IPS DF 6.9 (cell line): ENCODE measurements at regions not wholly inside any gene's neighbourhood (a gene's known extent, or its start where the extent isn't known, plus 50 kb on each side); places are given as distances from the start of the nearest gene placed in this dataset.

ENCODE experiments used
- DNase-seq: peaks from one replicate; pipeline ENCODE4 v3.0.0-alpha.2; 2013; ENCODE audit warnings: low read depth, low spot score
- H3K27ac ChIP-seq: one replicate; pipeline ENCODE4 v1.5.1; 2013; ENCODE audit warnings: low read length, control low read depth
- H3K27me3 ChIP-seq: 2 replicates; pipeline ENCODE4 v1.6.1; 2013; ENCODE audit warnings: mild to moderate bottlenecking, low read length; ENCODE audit not compliant: control insufficient read depth, insufficient read depth
- H3K36me3 ChIP-seq: 2 replicates; pipeline ENCODE4 v1.6.1; 2013; ENCODE audit warnings: low read length; ENCODE audit not compliant: control insufficient read depth, insufficient read depth
- H3K4me1 ChIP-seq: 2 replicates; pipeline ENCODE4 v1.6.1; 2013; ENCODE audit warnings: low read length; ENCODE audit not compliant: control insufficient read depth, insufficient read depth
- H3K4me3 ChIP-seq: 2 replicates; pipeline ENCODE4 v1.5.1; 2013; ENCODE audit warnings: mild to moderate bottlenecking, low read length
- H3K9me3 ChIP-seq: 2 replicates; pipeline ENCODE4 v1.6.1; 2013; ENCODE audit warnings: low read length, inconsistent platforms; ENCODE audit not compliant: control insufficient read depth, insufficient read depth
- WGBS: extraction: QIAGEN DNeasy Blood & Tissue Kit; methylation state at CpG from one replicate; pipeline ENCODE4 v1.1.7; 2013; ENCODE audit warnings: mixed read lengths, missing lambda C conversion rate; ENCODE audit not compliant: insufficient read length, insufficient coverage; 5-methylcytosine and 5-hydroxymethylcytosine counted together

- no peak for DNase-seq
- no peaks in the 10 kb centered on the region for H3K27me3 ChIP-seq
- no CpG with 5 or more reads among the region's 9 CpGs for WGBS
- no peaks in the 10 kb centered on the region for H3K9me3 ChIP-seq
- no peak overlapping the region for H3K27ac ChIP-seq
- no peak overlapping the region for H3K4me3 ChIP-seq
- H3K36me3 ChIP-seq: no peaks in the 10 kb centered on the region
- no peaks in the 10 kb centered on the region for H3K4me1 ChIP-seq
Measured at GRCh38 chr20:50259705-50260478, 69.3 kb downstream of the CEBPB start.

- no CpG with 5 or more reads among the region's 8 CpGs for WGBS
- no peaks in the 10 kb centered on the region for H3K4me1 ChIP-seq
- H3K4me3 ChIP-seq: no peak overlapping the region
- no peaks in the 10 kb centered on the region for H3K27me3 ChIP-seq
- H3K9me3 ChIP-seq: no peaks in the 10 kb centered on the region
- H3K27ac ChIP-seq: no peak overlapping the region
- DNase-seq: no peak
- no peaks in the 10 kb centered on the region for H3K36me3 ChIP-seq
Measured at GRCh38 chr20:50260479-50261221, 70.0 kb downstream of the CEBPB start.

- H3K27me3 ChIP-seq: no peaks in the 10 kb centered on the region
Measured at GRCh38 chr20:50261471-50262212, 71.0 kb downstream of the CEBPB start.

GRCh38 chr20:50263831-50264230 is 73.2 kb downstream of the CEBPB start:
- H3K27ac ChIP-seq: no peak overlapping the region

More at GRCh38 chr20:50261471-50262212, 71.0 kb downstream of the CEBPB start:
- H3K36me3 ChIP-seq: no peaks in the 10 kb centered on the region
- no peak overlapping the region for H3K4me3 ChIP-seq
- H3K27ac ChIP-seq: no peak overlapping the region
- no peaks in the 10 kb centered on the region for H3K9me3 ChIP-seq
- no peak for DNase-seq
- WGBS: no CpG with 5 or more reads among the region's 7 CpGs
- H3K4me1 ChIP-seq: no peaks in the 10 kb centered on the region

GRCh38 chr20:50264534-50265145 is 74.0 kb downstream of the CEBPB start:
- Histone ChIP-seq H3K36me3 (no peaks in the 10 kb centered on the region), H3K9me3 (no peaks in the 10 kb centered on the region), H3K27ac (no peak overlapping the region), H3K27me3 (no peaks in the 10 kb centered on the region), H3K4me1 (0 out of 2 replicates have a peak, but pooled peaks cover 1% of the 10 kb centered on the region), H3K4me3 (no peak overlapping the region)
- WGBS: no CpG with 5 or more reads among the region's 13 CpGs
- DNase-seq: no peak

More at GRCh38 chr20:50263831-50264230, 73.2 kb downstream of the CEBPB start:
- H3K4me3 ChIP-seq: no peak overlapping the region
- H3K9me3 ChIP-seq: no peaks in the 10 kb centered on the region
- DNase-seq: no peak
- H3K4me1 ChIP-seq: 0 out of 2 replicates have a peak, but pooled peaks cover 1% of the 10 kb centered on the region
- H3K27me3 ChIP-seq: no peaks in the 10 kb centered on the region
- no peaks in the 10 kb centered on the region for H3K36me3 ChIP-seq
- WGBS: no CpG with 5 or more reads among the region's 3 CpGs

- Histone ChIP-seq H3K36me3 (no peaks in the 10 kb centered on the region), H3K27ac (no peak overlapping the region), H3K27me3 (no peaks in the 10 kb centered on the region), H3K4me1 (0 out of 2 replicates have a peak, but pooled peaks cover 1% of the 10 kb centered on the region), H3K4me3 (no peak overlapping the region), H3K9me3 (no peaks in the 10 kb centered on the region)
- DNase-seq: no peak
- WGBS: no CpG with 5 or more reads among the region's 12 CpGs
Measured at GRCh38 chr20:50265245-50265946, 74.8 kb downstream of the CEBPB start.

- H3K27me3 ChIP-seq: no peaks in the 10 kb centered on the region
- no CpG with 5 or more reads among the region's 10 CpGs for WGBS
- H3K27ac ChIP-seq: no peak overlapping the region
- H3K4me1 ChIP-seq: 0 out of 2 replicates have a peak, but pooled peaks cover 1% of the 10 kb centered on the region
- no peak for DNase-seq
- H3K9me3 ChIP-seq: no peaks in the 10 kb centered on the region
- no peak overlapping the region for H3K4me3 ChIP-seq
- no peaks in the 10 kb centered on the region for H3K36me3 ChIP-seq
Measured at GRCh38 chr20:50266293-50267040, 75.8 kb downstream of the CEBPB start.

- Histone ChIP-seq H3K4me1 (0 out of 2 replicates have a peak, but pooled peaks cover 1% of the 10 kb centered on the region), H3K36me3 (no peaks in the 10 kb centered on the region), H3K27me3 (no peaks in the 10 kb centered on the region), H3K27ac (no peak overlapping the region), H3K9me3 (no peaks in the 10 kb centered on the region), H3K4me3 (no peak overlapping the region)
- no peak for DNase-seq
- WGBS: no CpG with 5 or more reads among the region's 21 CpGs
Measured at GRCh38 chr20:50267041-50267865, 76.6 kb downstream of the CEBPB start.

GRCh38 chr20:50267866-50268219 is 77.2 kb downstream of the CEBPB start:
- no peak for DNase-seq
- Histone ChIP-seq H3K9me3 (no peaks in the 10 kb centered on the region), H3K4me3 (no peak overlapping the region), H3K4me1 (0 out of 2 replicates have a peak, but pooled peaks cover 1% of the 10 kb centered on the region), H3K27ac (no peak overlapping the region), H3K36me3 (no peaks in the 10 kb centered on the region), H3K27me3 (no peaks in the 10 kb centered on the region)
- WGBS: no CpG with 5 or more reads among the region's 5 CpGs
